Putamen (tissue), 1 donor: ENCODE measurements at regions not wholly inside any gene's neighbourhood (a gene's known extent, or its start where the extent isn't known, plus 50 kb on each side); places are given as distances from the start of the nearest gene placed in this dataset.
"Not testable (repeated sequence)": the region's sequence is repeated elsewhere in the genome, so short reads cannot be mapped to it uniquely, and the experiment has no call there.

ENCODE experiments used
- DNase-seq: peaks from one replicate; pipeline ENCODE4 v3.0.0-alpha.2; 2016; ENCODE audit warnings: low spot score

DNA sequence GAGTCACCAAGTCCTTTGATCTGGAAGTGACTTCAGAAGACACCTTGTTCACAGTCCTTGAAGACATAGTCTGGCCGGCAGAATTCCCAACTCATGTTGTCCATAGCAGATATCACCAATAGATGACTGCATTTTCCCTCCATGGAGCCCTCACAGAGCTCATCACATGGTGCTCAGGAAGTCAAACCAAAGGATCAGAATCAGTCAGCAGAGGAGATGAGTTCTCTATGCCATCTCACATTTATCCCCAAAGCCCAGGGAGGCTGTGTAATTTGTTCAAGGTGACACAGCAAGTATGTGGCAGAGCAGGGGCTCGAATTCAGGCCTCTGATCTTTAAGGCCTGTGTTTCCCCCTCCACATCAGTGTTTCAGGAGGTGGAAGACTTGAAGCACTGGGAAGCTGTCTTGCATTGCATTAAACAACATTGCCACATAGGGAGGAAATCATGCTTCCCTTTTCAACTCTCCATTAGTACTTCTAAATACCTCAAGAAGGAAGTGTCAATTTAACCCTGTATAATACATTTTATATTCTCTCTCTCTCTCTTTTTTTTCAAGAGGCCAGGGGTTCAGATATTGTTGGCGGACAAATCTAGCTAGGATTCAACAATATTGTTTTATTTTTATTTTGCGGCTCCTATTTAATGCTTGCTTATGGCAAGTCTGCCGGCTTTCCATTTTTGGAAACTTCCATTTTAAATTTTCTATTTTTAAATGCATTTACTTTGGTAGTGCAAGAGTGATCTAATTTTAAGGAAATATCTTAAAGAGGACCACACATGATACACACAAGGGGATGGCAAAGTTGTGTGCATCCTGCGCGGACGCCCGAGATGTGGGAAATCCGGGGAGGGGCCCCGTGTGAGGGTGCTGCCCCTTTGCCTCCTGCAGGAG is 61.9 kb downstream of the NPIPB5 start:
- DNase-seq = peak; percentile 11

DNA sequence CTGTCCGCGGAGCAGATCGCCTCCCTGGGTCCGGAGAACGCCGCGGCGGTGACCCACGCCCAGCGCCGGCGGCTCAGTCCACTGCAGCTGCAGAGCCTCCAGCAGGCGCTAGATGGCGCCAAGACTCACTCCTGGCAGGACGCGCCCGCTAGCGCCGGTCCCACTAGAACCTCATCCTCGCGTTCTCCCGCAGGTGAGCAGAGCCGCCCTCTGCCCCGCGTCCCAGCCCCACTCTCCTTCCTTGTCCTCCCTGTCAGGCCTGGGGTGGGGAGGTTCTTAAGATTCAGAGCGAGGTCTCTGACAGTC is 62.5 kb downstream of the NPIPB5 start:
- DNase-seq = not testable (repeated sequence)

- DNase-seq = not testable (repeated sequence)
Observed at GRCh38 chr16:22576506-22576905, 65.8 kb downstream of the NPIPB5 start.

GRCh38 chr16:22583195-22583594 is 72.5 kb downstream of the NPIPB5 start:
- not testable (repeated sequence) for DNase-seq

- DNase-seq = not testable (repeated sequence)
Observed at GRCh38 chr16:22584459-22584858, 73.8 kb downstream of the NPIPB5 start.

DNA sequence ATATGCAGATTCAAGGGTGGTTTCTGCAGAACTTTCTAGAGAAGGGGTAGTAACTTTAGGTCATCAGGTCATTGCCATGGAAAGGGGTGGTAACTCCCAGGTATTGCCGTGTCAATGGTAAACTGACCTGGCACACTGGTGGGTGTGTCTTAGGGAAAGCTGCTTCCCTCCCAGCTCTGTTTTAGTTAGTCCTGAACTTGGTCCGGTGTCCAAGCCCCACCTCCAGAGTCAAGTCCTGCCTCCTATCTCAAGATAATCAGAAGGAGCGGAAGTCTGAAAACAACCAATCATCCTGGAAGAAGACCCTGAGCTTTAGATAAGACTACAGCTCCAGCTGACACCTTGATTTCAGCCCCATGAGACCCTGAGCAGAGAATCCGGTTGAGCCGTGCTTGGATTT is 74.2 kb downstream of the NPIPB5 start:
- not testable (repeated sequence) for DNase-seq

DNA sequence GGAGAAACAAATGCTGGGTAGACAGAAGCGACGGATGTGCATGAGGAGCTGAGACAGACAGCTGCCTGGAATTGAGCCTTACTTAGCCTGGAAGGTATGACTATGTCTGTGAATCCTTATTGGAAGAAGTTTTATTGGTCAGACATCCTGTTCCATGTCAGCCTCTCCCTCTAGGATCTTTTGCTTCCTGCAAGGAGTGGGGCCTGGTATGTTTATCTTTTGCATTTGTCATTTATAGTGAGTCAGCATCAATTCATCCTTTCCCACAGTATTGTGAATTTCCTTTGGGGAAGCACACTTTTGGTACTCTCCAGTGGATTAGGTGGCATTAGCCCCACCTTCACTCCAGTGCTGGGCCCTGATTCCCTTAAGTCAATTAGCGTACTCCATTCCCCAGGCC is 74.7 kb downstream of the NPIPB5 start:
- not testable (repeated sequence) for DNase-seq

- DNase-seq = not testable (repeated sequence)
Observed at GRCh38 chr16:22586732-22587131, 76.0 kb downstream of the NPIPB5 start.

DNA sequence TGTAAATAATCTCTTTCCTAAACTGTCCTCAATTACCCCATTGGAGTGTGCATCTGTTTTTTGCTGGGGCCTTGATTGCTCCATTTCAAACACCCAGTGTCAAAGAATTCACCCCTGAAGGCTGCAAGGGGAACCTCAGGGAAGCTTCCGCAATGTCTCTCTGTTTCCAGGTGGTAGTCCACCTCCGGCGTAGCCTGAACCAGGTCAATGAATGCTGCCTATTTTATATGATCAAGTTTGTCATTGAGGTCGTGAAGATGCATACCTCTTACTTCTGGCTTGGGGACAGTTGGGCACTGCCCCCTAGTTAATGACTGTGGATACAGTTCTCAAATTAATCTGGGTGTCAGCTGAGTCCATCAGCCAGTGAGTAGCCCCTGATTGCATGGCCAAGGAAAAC is 79.1 kb downstream of the NPIPB5 start:
- DNase-seq = not testable (repeated sequence)

DNA sequence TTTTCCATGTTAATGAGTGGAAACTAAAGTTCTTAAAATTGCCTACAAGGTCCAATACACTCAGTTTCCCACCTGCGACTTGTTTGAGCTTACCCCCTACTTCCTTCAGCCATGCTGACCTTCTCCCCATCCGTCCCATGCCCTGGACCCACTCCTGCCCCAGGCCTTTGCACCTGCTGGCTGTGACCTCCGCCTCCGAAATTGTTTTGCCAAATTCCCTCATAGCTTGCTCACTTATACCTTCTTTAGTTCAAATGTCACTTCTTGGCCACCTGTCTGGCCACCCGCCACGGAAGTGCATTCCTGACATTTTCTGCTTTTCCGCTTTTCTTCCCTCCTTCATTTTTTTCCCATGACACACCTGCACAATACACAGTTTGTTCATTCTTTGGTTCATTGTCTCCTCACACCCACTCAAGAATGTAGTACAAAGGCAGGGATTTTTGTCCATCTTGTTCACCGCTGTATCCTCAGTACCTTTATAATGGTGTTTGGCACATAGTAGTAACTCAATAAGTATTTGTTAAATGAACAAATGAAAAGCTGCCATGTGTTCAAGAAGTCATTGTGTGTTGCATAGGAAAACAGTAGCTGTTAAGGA is 85.9 kb downstream of the NPIPB5 start:
- not testable (repeated sequence) for DNase-seq

DNA sequence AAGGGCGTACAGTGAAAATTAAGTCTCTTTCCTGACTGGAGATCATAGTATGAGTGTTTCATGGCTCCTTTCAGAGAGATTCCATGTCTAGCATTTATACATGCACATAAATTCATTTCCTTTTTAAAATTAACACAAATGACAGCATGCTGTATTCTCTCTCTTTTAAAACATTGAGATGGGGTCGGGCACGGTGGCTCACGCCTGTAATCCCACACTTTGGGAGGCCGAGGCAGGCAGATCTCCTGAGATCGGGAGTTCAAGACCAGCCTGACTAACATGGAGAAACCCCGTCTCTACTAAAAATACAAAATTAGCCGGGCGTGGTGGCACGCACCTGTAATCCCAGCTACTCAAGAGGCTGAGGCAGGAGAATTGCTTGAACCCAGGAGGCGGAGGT is 93.1 kb downstream of the NPIPB5 start:
- DNase-seq = not testable (repeated sequence)

GRCh38 chr16:22606619-22607018 is 95.9 kb downstream of the NPIPB5 start:
- DNase-seq = not testable (repeated sequence)

- DNase-seq = not testable (repeated sequence)
Observed at GRCh38 chr16:22609798-22610197, 99.1 kb downstream of the NPIPB5 start.

GRCh38 chr16:22611128-22611527 is 100.4 kb downstream of the NPIPB5 start:
- DNase-seq = not testable (repeated sequence)

GRCh38 chr16:22614271-22614947 is 103.7 kb downstream of the NPIPB5 start:
- DNase-seq = no peak

DNA sequence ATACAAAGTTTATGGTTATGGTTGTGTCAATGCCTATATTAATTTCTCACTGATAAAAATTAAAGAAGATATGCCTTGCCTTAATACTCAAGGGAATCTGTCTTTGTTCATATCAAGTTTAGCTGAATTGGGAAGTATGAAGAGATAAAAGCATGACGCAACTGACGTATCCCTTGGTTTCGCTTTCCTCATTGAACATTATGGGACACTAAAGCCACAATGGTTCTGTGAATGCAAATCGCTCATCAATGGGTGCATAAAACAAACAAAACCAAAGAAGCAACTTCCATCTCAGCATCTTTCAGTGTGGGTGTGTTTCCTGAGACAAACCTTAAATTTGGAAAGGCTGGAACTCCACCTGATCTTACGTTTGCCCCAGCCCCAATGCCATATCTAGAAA is 108.2 kb downstream of the NPIPB5 start:
- DNase-seq = no peak

GRCh38 chr16:22621586-22622155 is 111.0 kb downstream of the NPIPB5 start:
- DNase-seq = no peak

DNA sequence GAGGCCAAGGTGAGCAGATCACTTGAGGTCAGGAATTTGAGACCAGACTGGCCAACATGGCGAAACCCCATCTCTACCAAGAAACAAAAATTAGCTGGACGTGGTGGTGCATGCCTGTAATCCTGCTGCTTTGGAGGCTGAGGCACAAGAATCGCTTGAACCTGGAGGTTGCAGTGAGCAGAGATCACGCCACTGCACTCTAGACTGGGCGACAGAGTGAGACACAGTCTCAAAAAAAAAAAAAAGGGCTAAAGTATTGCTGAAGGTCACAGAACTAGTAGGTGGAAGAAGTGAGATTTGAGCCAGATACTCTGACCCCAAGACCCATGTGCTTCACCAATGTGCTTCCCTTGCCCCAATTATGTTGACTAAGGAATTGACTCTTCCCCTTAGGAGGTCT is 112.0 kb downstream of the NPIPB5 start:
- DNase-seq = no peak

- no peak for DNase-seq
Observed at GRCh38 chr16:22623351-22623781, 112.7 kb downstream of the NPIPB5 start.

GRCh38 chr16:22624038-22624799 is 113.5 kb downstream of the NPIPB5 start:
- no peak for DNase-seq

DNA sequence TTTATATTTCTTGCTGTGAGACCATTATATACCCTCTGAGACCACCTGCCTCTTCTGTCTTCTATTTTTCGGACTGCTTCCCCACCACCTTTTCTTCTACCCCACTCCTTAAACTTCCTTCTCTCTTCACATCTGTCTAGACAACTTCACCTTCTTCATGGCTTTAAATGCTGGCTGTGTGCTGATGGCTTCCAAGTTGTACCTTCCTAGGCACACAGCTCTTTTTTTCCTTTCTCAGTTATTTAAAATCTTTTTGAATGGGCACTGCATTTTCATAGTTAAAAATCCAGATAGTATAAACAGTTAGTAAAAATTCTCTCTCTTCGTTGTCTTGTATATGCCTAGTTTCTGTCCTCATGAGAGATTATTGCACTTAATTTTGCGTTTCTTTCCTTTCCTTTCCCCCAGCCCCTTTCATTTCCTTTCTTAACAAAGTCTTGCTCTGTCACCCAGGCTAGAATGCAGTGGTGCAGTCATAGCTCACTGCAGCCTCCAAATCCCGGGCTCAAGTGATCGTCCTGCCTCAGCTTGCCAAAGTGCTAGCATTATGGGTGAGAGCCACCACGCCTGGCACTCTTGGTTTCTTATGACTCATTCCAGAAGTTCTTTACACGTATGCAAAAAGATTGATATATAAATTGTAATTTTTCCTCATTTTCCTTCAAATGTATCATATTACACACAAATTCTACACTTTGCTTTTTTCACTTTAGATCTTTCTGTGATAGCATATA is 114.3 kb downstream of the NPIPB5 start:
- no peak for DNase-seq
